ENCODE measurements at regions not wholly inside any gene's neighbourhood (a gene's known extent, or its start where the extent isn't known, plus 50 kb on each side); places are given as distances from the start of the nearest gene placed in this dataset.
"Not testable (repeated sequence)": the region's sequence is repeated elsewhere in the genome, so short reads cannot be mapped to it uniquely, and the experiment has no call there.

GRCh38 chr11:97729546-97730272, 1291.0 kb upstream of the CNTN5 start:
- in situ Hi-C loops (cut with MboI; ENCODE audit: low sequenced_read_pairs): no loop called here

- in situ Hi-C loops (cut with MboI; ENCODE audit: low sequenced_read_pairs): no loop called here
Measured at GRCh38 chr11:97732011-97732632, 1288.6 kb upstream of the CNTN5 start.

GRCh38 chr11:97738751-97739150, 1282.0 kb upstream of the CNTN5 start:
- in situ Hi-C loops (cut with MboI; ENCODE audit: low sequenced_read_pairs): no loop called here

- in situ Hi-C loops (cut with MboI; ENCODE audit: low sequenced_read_pairs): no loop called here
Measured at GRCh38 chr11:97739932-97740800, 1280.6 kb upstream of the CNTN5 start.

GRCh38 chr11:97740801-97741151, 1280.0 kb upstream of the CNTN5 start:
- in situ Hi-C loops (cut with MboI; ENCODE audit: low sequenced_read_pairs): no loop called here

- in situ Hi-C loops (cut with MboI; ENCODE audit: low sequenced_read_pairs): no loop called here
Measured at GRCh38 chr11:97742717-97743116, 1278.0 kb upstream of the CNTN5 start.

GRCh38 chr11:97743205-97743742, 1277.5 kb upstream of the CNTN5 start:
- in situ Hi-C loops (cut with MboI; ENCODE audit: low sequenced_read_pairs): no loop called here

- in situ Hi-C loops (cut with MboI; ENCODE audit: low sequenced_read_pairs): no loop called here
Measured at GRCh38 chr11:97745515-97746050, 1275.2 kb upstream of the CNTN5 start.

- in situ Hi-C loops (cut with MboI; ENCODE audit: low sequenced_read_pairs): no loop called here
Measured at GRCh38 chr11:97746818-97747217, 1273.9 kb upstream of the CNTN5 start.

- in situ Hi-C loops (cut with MboI; ENCODE audit: low sequenced_read_pairs): no loop called here
Measured at GRCh38 chr11:97751405-97751804, 1269.3 kb upstream of the CNTN5 start.

- in situ Hi-C loops (cut with MboI; ENCODE audit: low sequenced_read_pairs): no loop called here
Measured at GRCh38 chr11:97751952-97752351, 1268.8 kb upstream of the CNTN5 start.

- in situ Hi-C loops (cut with MboI; ENCODE audit: low sequenced_read_pairs): no loop called here
Measured at GRCh38 chr11:97754976-97755375, 1265.8 kb upstream of the CNTN5 start.

- in situ Hi-C loops (cut with MboI; ENCODE audit: low sequenced_read_pairs): no loop called here
Measured at GRCh38 chr11:97756571-97757335, 1264.0 kb upstream of the CNTN5 start.

- in situ Hi-C loops (cut with MboI; ENCODE audit: low sequenced_read_pairs): no loop called here
Measured at GRCh38 chr11:97761175-97761574, 1259.6 kb upstream of the CNTN5 start.

GRCh38 chr11:97764193-97764592, 1256.6 kb upstream of the CNTN5 start:
- in situ Hi-C loops (cut with MboI; ENCODE audit: low sequenced_read_pairs): no loop called here

GRCh38 chr11:97764605-97765004, 1256.1 kb upstream of the CNTN5 start:
- in situ Hi-C loops (cut with MboI; ENCODE audit: low sequenced_read_pairs): no loop called here

GRCh38 chr11:97770570-97770969, 1250.2 kb upstream of the CNTN5 start:
- in situ Hi-C loops (cut with MboI; ENCODE audit: low sequenced_read_pairs): no loop called here

GRCh38 chr11:97772705-97773104, 1248.0 kb upstream of the CNTN5 start:
- in situ Hi-C loops (cut with MboI; ENCODE audit: low sequenced_read_pairs): no loop called here

- in situ Hi-C loops (cut with MboI; ENCODE audit: low sequenced_read_pairs): not testable (repeated sequence)
Measured at GRCh38 chr11:97784388-97784787, 1236.4 kb upstream of the CNTN5 start.

GRCh38 chr11:97786961-97787360, 1233.8 kb upstream of the CNTN5 start:
- in situ Hi-C loops (cut with MboI; ENCODE audit: low sequenced_read_pairs): no loop called here

GRCh38 chr11:97794876-97795275, 1225.9 kb upstream of the CNTN5 start:
- in situ Hi-C loops (cut with MboI; ENCODE audit: low sequenced_read_pairs): no loop called here

All from HL-60/S4 treated with phorbol 12-myristate 13-acetate at 8.2 ng/mL for 4 days and 3 days (cell line).